ENCODE measurements at regions not wholly inside any gene's neighbourhood (a gene's known extent, or its start where the extent isn't known, plus 50 kb on each side); places are given as distances from the start of the nearest gene placed in this dataset.
"Not testable (repeated sequence)": the region's sequence is repeated elsewhere in the genome, so short reads cannot be mapped to it uniquely, and the experiment has no call there.

DNA sequence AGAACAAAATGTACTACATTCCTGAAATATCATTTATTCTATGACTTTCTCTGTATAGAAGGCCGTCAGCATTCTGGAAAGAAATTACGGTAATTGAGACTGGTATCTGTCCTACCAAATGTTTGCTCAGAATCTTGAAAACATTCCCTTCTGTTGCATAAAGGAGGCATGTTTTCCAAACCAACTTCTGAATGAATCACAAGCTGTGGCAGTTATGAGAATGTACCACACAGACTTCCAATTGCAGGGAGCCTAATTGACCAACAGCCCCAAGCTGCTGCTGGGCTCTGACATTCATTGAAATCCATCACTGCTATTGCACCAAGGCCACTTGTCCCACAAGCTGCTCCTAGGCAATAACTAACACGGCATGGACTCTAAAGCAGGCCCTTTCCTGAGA, 185.3 kb upstream of the CCDC196 start:
- no peaks in the 10 kb centered on the region for H3K4me1 Mint-ChIP-seq

GRCh38 chr14:66306101-66306500, 180.1 kb upstream of the CCDC196 start:
- Mint-ChIP-seq H3K27me3 (no peaks in the 10 kb centered on the region), H3K27ac (no peak overlapping the region), H3K4me3 (no peak overlapping the region), H3K4me1 (no peaks in the 10 kb centered on the region), H3K9me3 (ENCODE audit: low read depth) (peaks cover 12% of the 10 kb centered on the region), H3K36me3 (ENCODE audit: low read depth) (no peaks in the 10 kb centered on the region)
- DNase-seq: no peak
- intact Hi-C loops (cut with DNase I, micrococcal nuclease): no loop called here
- POLR2A ChIA-PET: no interaction called here
- CTCF ChIA-PET: no interaction called here
- ATAC-seq: no peak

More for the DNA sequence above, 185.3 kb upstream of the CCDC196 start:
- ATAC-seq: no peak
- no peak overlapping the region for H3K4me3 Mint-ChIP-seq
- H3K9me3 Mint-ChIP-seq (ENCODE audit: low read depth): peaks cover 10% of the 10 kb centered on the region
- DNase-seq: no peak
- peaks cover 2% of the 10 kb centered on the region for H3K27me3 Mint-ChIP-seq
- CTCF ChIA-PET: no interaction called here
- intact Hi-C loops (cut with DNase I, micrococcal nuclease): no loop called here
- POLR2A ChIA-PET: interaction anchor here (0.6 kb wide), 1 partner anchor 229 kb away, joined by 5 read pairs; no protein-coding TSS in a partner anchor
- H3K36me3 Mint-ChIP-seq (ENCODE audit: low read depth): peaks cover 2% of the 10 kb centered on the region
- H3K27ac Mint-ChIP-seq: no peak overlapping the region

DNA sequence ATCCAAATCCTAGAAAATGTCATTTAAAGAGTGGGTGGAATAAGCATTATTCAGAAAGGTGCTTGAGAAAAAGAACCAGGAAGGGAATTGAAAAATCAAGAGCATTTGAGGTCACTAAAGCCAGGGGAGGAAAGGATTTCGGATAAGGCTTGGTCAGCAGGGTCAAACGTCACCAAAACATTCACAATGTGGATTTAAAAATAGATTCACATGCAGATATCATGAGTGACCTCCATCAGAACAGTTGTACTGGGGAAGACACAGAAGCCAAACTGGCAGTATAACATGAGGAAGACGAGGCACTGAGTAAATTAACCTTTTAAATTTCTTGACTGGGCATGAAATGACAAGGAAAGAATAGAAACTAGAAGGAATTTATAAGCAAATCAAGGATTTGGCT, 175.1 kb upstream of the CCDC196 start:
- no peak overlapping the region for H3K27ac Mint-ChIP-seq

GRCh38 chr14:66311990-66312389, 174.2 kb upstream of the CCDC196 start:
- no peaks in the 10 kb centered on the region for H3K4me1 Mint-ChIP-seq
- intact Hi-C loops (cut with DNase I, micrococcal nuclease): no loop called here
- ChIA-PET CTCF (no interaction called here), POLR2A (no interaction called here)
- H3K27me3 Mint-ChIP-seq: no peaks in the 10 kb centered on the region
- DNase-seq (no peak), ATAC-seq (no peak)
- no peak overlapping the region for H3K4me3 Mint-ChIP-seq
- H3K27ac Mint-ChIP-seq: no peak overlapping the region
- H3K9me3 Mint-ChIP-seq (ENCODE audit: low read depth): peaks cover 3% of the 10 kb centered on the region
- no peaks in the 10 kb centered on the region for H3K36me3 Mint-ChIP-seq (ENCODE audit: low read depth)

More for the DNA sequence above, 175.1 kb upstream of the CCDC196 start:
- peaks cover 3% of the 10 kb centered on the region for H3K9me3 Mint-ChIP-seq (ENCODE audit: low read depth)
- no peak overlapping the region for H3K4me3 Mint-ChIP-seq
- ATAC-seq: no peak
- no peaks in the 10 kb centered on the region for H3K27me3 Mint-ChIP-seq
- CTCF ChIA-PET: no interaction called here
- H3K4me1 Mint-ChIP-seq: no peaks in the 10 kb centered on the region
- no peak for DNase-seq
- intact Hi-C loops (cut with DNase I, micrococcal nuclease): no loop called here
- POLR2A ChIA-PET: no interaction called here
- H3K36me3 Mint-ChIP-seq (ENCODE audit: low read depth): no peaks in the 10 kb centered on the region

DNA sequence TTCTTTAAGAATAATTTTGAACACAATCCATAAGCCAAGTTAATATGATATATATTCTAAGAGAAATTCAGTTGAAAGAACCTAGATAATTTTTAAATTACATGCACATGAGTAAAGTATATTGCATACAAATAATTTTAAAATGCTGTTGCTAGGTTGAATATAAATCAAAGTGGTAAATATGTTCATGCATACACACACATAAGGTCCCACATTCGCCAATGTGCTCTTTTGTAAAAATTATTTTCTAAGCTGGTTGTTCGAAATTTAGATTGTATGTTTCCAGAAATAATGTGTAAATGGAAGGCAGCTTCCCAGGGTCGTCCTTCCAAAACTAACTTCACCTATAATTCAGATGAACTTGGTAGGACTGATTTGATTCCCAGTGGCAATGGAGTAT, 173.7 kb upstream of the CCDC196 start:
- no peaks in the 10 kb centered on the region for H3K4me1 Mint-ChIP-seq
- ATAC-seq (no peak), DNase-seq (no peak)
- H3K36me3 Mint-ChIP-seq (ENCODE audit: low read depth): no peaks in the 10 kb centered on the region
- ChIA-PET CTCF (no interaction called here), POLR2A (no interaction called here)
- no peaks in the 10 kb centered on the region for H3K27me3 Mint-ChIP-seq
- intact Hi-C loops (cut with DNase I, micrococcal nuclease): no loop called here
- no peak overlapping the region for H3K4me3 Mint-ChIP-seq
- H3K9me3 Mint-ChIP-seq (ENCODE audit: low read depth): peaks cover 7% of the 10 kb centered on the region
- H3K27ac Mint-ChIP-seq: no peak overlapping the region

GRCh38 chr14:66315098-66315497, 171.1 kb upstream of the CCDC196 start:
- CTCF ChIA-PET: no interaction called here
- Mint-ChIP-seq H3K4me1 (no peaks in the 10 kb centered on the region), H3K27ac (no peak overlapping the region), H3K27me3 (no peaks in the 10 kb centered on the region), H3K36me3 (ENCODE audit: low read depth) (peaks cover 2% of the 10 kb centered on the region), H3K4me3 (no peak overlapping the region), H3K9me3 (ENCODE audit: low read depth) (peaks cover 12% of the 10 kb centered on the region)
- DNase-seq (no peak), ATAC-seq (no peak)
- intact Hi-C loops (cut with DNase I, micrococcal nuclease): no loop called here
- POLR2A ChIA-PET: no interaction called here

- ChIA-PET CTCF (no interaction called here), POLR2A (no interaction called here)
- no peak for ATAC-seq
- H3K4me1 Mint-ChIP-seq: no peaks in the 10 kb centered on the region
- no peak for DNase-seq
- H3K4me3 Mint-ChIP-seq: no peak overlapping the region
- H3K36me3 Mint-ChIP-seq (ENCODE audit: low read depth): peaks cover 2% of the 10 kb centered on the region
- no peaks in the 10 kb centered on the region for H3K27me3 Mint-ChIP-seq
- H3K27ac Mint-ChIP-seq: no peak overlapping the region
- H3K9me3 Mint-ChIP-seq (ENCODE audit: low read depth): peaks cover 13% of the 10 kb centered on the region
- intact Hi-C loops (cut with DNase I, micrococcal nuclease): no loop called here
Observed at GRCh38 chr14:66315548-66315947, 170.6 kb upstream of the CCDC196 start.

DNA sequence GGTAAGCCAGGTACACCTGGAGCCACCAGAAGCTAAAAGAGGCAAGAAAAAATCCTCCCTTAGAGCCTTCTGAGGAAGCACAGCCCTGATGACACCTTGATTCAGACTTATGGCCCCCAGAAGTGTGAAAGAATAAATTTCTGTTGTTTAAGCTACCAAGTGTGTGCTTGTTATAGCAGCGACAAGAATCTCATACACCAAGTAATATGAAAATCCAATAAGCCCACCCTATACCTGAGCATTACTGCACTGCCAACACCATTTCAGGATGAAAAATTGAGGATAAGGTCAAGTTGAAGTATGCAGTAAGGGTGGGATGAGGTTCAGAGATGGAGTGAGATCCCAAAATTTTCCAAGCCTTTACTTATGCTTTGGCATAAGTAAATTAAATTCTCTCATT, 163.6 kb upstream of the CCDC196 start:
- ChIA-PET CTCF (no interaction called here), POLR2A (no interaction called here)
- Mint-ChIP-seq H3K27me3 (no peaks in the 10 kb centered on the region), H3K36me3 (ENCODE audit: low read depth) (peaks cover 2% of the 10 kb centered on the region), H3K4me1 (no peaks in the 10 kb centered on the region), H3K4me3 (no peak overlapping the region), H3K9me3 (ENCODE audit: low read depth) (peaks cover 12% of the 10 kb centered on the region), H3K27ac (no peak overlapping the region)
- ATAC-seq (no peak), DNase-seq (no peak)
- intact Hi-C loops (cut with DNase I, micrococcal nuclease): no loop called here

DNA sequence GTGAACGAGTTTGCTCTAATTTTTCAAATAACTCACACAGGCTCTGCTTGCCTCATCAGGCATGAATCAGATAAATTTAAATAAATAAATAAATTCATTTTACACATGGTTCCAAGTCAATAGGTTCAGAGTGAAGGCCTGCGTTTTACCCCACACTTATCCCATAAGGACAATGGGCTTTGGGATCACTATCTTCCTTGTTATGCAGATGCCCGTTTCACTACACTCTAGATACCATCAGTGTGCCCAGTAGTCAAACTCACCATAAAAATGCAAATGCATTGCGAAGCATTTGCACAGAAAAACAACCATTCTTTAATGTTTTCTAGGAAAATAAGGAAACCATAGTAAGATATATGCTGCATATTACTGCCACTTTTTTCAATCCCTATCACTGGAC, 155.9 kb upstream of the CCDC196 start:
- ChIA-PET CTCF (interaction anchor here (1.4 kb wide), 1 partner anchor 29 kb away, joined by 3 read pairs; no protein-coding TSS in a partner anchor), POLR2A (no interaction called here)
- DNase-seq (no peak), ATAC-seq (no peak)
- Mint-ChIP-seq H3K27me3 (peaks cover 4% of the 10 kb centered on the region), H3K36me3 (ENCODE audit: low read depth) (no peaks in the 10 kb centered on the region), H3K27ac (no peak overlapping the region), H3K4me3 (no peak overlapping the region), H3K9me3 (ENCODE audit: low read depth) (no peaks in the 10 kb centered on the region), H3K4me1 (no peaks in the 10 kb centered on the region)
- intact Hi-C loops (cut with DNase I, micrococcal nuclease): no loop called here

DNA sequence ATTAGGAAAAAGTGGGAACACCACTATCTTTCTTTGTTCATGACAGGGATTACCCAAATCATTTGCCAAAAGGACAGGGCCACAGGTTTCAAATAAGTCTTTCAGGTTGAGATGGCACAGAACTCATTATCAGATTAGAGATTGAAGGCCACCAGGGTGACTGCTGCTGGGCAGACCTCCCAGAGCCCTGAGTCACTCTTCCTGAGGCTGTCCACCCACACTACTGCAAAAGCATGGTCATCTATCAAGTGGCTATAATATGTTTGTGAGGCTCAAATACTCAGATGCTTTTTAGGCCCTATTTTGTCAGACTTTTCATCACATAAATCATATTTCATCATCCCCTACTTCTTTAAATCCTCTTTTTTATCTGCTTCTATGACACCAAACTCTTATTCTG, 155.3 kb upstream of the CCDC196 start:
- DNase-seq: no peak
- ATAC-seq: no peak
- intact Hi-C loops (cut with DNase I, micrococcal nuclease): no loop called here
- CTCF ChIA-PET: interaction anchor here (1.4 kb wide), 1 partner anchor 28 kb away, joined by 3 read pairs; no protein-coding TSS in a partner anchor
- Mint-ChIP-seq H3K4me1 (no peaks in the 10 kb centered on the region), H3K9me3 (ENCODE audit: low read depth) (no peaks in the 10 kb centered on the region), H3K36me3 (ENCODE audit: low read depth) (no peaks in the 10 kb centered on the region), H3K27me3 (peaks cover 4% of the 10 kb centered on the region), H3K4me3 (no peak overlapping the region), H3K27ac (no peak overlapping the region)
- POLR2A ChIA-PET: no interaction called here

DNA sequence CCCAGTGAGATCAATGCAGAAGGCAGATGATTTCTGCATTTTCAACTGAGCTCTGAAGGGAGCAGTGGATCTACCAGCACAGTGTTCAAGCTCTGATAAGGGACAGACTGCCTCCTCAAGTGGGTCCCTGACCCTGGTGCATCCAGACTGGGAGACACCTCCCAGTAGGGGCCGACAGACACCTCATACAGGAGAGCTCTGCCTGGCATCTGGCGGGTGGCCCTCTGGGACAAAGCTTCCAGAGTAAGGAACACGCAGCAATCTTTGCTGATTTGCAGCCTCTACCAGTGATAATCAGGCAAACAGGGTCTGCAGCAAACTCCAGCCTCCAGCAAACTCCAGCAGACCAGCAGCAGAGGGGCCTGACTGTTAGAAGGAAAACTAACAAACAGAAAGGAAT, 152.9 kb upstream of the CCDC196 start:
- ATAC-seq; POLR2A ChIA-PET; intact Hi-C loops (cut with DNase I, micrococcal nuclease); H3K4me3 Mint-ChIP-seq; H3K9me3 Mint-ChIP-seq (ENCODE audit: low read depth); DNase-seq; H3K27ac Mint-ChIP-seq; H3K36me3 Mint-ChIP-seq (ENCODE audit: low read depth); H3K4me1 Mint-ChIP-seq; H3K27me3 Mint-ChIP-seq; CTCF ChIA-PET: not testable (repeated sequence)

DNA sequence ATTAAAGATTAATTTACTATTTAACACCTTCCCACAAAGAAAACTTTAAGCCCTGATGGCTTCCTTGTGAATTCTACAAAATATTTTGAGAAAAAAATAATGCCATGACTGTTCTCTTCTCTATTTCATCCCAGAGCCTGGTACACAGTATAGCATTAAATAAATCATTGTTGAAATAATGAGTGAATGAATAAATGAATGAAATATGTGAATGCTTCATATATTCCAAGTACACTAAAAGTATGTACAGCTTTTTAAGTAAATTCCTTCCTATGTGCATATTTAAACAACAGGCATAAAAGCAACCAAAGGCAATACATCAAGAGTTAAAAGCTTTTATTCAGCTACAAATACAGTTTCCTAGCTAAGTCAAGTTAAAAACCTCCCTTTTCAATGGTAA, 144.9 kb upstream of the CCDC196 start:
- intact Hi-C loops (cut with DNase I, micrococcal nuclease): no loop called here
- Mint-ChIP-seq H3K9me3 (ENCODE audit: low read depth) (no peaks in the 10 kb centered on the region), H3K4me1 (no peaks in the 10 kb centered on the region), H3K36me3 (ENCODE audit: low read depth) (no peaks in the 10 kb centered on the region), H3K27ac (no peak overlapping the region), H3K27me3 (no peaks in the 10 kb centered on the region), H3K4me3 (no peak overlapping the region)
- POLR2A ChIA-PET: no interaction called here
- CTCF ChIA-PET: interaction anchor here (1.3 kb wide), 1 partner anchor 18 kb away, joined by 3 read pairs; no protein-coding TSS in a partner anchor
- ATAC-seq (no peak), DNase-seq (no peak)

GRCh38 chr14:66345986-66346385, 140.2 kb upstream of the CCDC196 start:
- no peak overlapping the region for H3K4me3 Mint-ChIP-seq
- no peak for DNase-seq
- peaks cover 2% of the 10 kb centered on the region for H3K36me3 Mint-ChIP-seq (ENCODE audit: low read depth)
- H3K27me3 Mint-ChIP-seq: no peaks in the 10 kb centered on the region
- ChIA-PET CTCF (no interaction called here), POLR2A (no interaction called here)
- ATAC-seq: no peak
- intact Hi-C loops (cut with DNase I, micrococcal nuclease): no loop called here
- peaks cover 15% of the 10 kb centered on the region for H3K9me3 Mint-ChIP-seq (ENCODE audit: low read depth)
- H3K4me1 Mint-ChIP-seq: no peaks in the 10 kb centered on the region
- H3K27ac Mint-ChIP-seq: no peak overlapping the region
